Stimulated activated CD4-positive, alpha-beta T cell treated with anti-CD3 and anti-CD28 coated beads, Interleukin-1b, Interleukin-23, amount 100 ng/mL, for 4 hours (primary cell): ENCODE measurements at regions not wholly inside any gene's neighbourhood (a gene's known extent, or its start where the extent isn't known, plus 50 kb on each side); places are given as distances from the start of the nearest gene placed in this dataset.

Source experiments
- DNase-seq, 2 donors: peaks; one replicate each; pipeline ENCODE4 v3.0.0-alpha.2; 2020; ENCODE audit warnings: low read depth in 2 of 2

- DNase-seq, result no peak
These were observed 149.1 kb upstream of the ATP2B1 start for GRCh38 chr12:89857652-89858274.

DNA sequence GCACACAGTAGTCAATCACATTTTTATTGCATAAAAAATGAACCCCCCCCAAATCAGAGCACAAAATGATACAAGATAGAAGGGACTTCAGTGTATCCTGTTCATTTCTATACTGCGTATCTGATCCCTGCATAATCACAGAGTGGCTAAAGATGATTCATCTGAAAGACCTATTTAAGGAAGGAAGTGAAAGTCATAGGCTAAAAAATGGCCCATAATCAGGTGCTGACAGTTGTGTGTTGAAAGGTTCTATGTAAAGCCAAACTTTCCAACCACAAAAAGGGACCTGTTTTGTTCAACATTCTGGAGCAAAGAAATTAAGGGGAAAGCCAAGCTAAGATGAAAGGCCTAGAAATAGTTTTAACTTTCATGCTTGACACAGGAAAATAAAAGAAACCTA is 147.8 kb upstream of the ATP2B1 start:
- DNase-seq, result no peak

GRCh38 chr12:89848732-89849131 is 140.1 kb upstream of the ATP2B1 start:
- DNase-seq, result no peak

DNA sequence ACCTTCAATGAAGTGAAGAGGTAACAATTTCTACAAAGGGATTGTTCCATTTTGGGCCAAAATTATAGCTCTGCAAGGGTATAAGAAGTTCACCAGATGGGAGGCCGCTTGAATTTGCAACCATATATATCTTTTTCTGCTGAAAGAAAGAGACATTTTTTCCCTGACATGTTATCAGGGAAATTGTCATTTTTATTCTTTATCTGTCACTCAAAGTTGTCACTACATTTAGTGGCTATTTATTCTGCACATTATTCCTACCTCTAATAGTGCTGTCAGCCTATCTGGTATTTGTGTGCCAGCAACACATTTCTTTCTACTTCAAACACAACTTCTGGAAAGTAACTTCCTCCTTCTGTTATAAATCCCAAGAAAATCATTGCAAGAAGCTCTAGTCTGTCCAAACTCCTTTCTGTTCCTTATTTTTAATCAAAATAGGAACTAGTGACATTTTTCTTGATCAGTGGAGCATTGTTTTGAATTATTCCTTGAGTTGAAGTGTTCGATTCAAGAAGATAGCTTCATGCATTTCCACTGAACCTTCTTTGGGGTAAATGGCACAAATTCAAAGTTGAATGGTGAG is 137.9 kb upstream of the ATP2B1 start:
- no peak for DNase-seq

- no peak for DNase-seq
These were observed 137.1 kb upstream of the ATP2B1 start for GRCh38 chr12:89845767-89846166.

GRCh38 chr12:89845366-89845765 is 136.7 kb upstream of the ATP2B1 start:
- DNase-seq, result no peak

- no peak for DNase-seq
These were observed 135.9 kb upstream of the ATP2B1 start for GRCh38 chr12:89844539-89844938.

DNA sequence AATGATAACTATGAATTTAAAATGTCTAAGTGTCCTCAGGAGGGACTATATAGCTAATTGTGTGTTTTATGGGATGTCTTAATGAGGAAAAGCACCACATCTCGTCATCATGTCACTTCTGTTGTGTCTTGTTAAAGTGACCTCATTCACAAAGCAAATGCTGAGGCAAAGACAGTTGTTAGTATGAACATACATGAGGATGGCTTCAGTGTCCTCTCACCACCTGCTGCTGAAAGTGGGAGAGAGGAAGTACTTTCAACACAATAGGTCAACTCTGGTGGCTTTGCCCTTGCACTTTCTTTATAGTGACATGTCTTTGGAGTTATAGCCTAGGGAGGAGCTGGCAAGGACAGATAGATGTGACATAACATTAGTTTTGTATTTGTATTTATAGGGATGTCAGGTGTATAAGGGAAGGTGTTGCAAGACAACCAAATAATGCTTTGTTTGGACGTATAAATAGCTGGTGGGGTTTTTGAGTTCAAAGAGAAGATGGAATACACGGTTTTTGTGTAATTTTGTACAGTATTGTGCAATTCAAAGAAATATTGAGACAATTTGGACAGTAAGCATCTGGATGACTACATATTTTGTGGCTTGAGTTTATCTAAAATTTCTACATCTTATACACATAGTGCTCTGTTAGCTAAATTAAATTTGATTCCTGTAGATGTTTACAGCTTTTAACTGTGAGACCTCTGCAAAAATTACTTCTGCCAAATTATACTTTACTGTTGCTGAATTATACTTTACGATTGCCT is 131.7 kb upstream of the ATP2B1 start:
- DNase-seq, result no peak

GRCh38 chr12:89839444-89839843 is 130.8 kb upstream of the ATP2B1 start:
- no peak for DNase-seq

DNA sequence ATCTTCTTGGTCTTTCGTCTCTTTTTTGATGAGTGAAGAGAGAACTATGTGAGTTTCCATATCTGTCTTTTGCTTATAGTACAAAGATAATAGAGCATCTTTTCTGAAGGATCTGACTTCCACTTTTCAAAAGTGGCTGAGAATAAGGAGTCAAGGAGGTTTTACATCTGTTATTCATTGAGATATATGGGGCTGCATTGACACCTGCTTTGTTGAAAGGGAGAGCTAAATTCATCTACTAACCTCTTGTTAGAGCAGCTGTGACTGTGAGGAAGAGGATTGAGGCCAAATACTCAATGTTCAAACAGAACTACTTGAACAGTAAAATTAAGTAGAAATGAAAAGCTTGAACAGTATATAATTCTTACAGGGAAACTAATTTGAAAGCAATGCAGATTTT is 130.2 kb upstream of the ATP2B1 start:
- no peak for DNase-seq

DNA sequence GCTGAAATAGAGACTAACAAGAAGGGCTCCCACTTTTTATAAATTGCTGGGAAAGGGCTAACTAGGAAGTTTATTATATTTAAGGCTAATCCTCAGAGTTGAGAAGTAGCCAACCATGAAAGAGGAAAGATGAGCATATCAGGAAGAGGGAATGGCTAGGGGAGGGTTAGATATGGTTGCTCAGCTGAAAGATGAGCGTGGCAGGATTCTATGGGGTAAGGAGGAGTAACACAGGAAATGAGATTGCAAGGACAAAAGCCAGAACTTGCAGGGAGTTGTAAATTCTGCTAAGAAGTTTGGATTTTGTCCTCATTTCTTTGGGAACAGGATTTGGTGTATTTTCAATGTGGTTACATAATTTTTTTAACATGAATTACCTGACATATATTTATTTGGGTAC is 127.4 kb upstream of the ATP2B1 start:
- no peak for DNase-seq

- DNase-seq, result no peak
These were observed 126.0 kb upstream of the ATP2B1 start for GRCh38 chr12:89834676-89835075.

DNA sequence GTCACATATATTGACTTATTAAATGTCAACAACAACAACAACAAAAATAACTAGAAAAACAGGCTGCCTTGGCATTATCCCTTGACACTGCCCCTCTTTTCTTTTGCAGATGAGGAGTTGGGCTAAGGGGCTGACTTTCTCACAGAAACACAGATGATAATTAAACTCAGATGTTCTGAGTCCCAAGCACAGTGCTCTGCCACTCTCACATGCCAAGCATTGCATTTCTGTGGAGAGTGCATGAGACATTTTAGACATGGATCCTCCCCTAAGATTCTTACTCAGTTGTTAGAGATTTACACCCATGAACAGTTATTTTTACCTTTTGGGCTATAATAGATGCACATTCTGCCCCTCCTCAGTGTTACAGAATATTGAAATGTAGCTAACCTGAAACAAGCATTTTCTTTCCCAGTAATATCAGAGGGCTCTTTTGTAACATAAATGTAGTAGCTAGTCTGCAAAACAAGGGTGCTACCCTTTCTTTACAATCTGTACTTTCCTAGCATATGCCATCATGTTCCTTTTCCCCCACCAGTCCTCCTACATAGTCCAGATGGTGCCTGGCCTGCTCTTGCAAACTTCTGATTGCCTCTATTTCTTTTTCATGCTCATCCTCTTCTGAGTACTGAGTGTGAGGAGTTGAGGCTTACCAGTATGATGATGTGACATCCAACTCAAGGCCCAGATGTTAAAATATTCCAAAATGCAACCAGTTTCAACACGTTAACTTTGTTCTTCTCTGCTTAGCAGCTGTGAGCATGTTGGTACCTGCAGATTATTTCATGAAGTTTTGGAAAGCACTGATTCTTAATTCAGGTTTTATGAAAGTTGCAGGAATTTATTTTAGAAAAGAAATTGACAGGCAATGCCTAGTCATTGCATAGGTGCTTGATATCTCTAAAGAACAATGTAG is 125.0 kb upstream of the ATP2B1 start:
- no peak for DNase-seq

DNA sequence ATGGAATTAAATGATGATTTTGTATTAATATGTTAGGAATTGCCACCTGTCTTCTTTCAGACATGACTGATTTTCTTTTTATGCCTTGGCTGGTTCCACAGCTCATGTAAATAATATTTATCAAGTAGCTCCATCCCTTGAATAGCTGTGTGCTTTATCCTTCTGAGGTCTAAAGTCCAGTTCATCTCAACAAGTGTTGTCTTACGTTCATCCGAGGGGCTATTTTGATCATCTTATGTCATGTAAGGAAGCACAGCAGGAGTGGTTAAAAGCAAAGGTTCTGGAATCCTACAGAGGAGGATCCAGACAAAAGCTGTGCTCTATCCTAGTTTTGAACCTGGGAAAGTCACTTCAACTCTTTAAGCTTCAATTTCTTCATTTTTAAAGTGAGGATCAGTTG is 123.7 kb upstream of the ATP2B1 start:
- no peak for DNase-seq

DNA sequence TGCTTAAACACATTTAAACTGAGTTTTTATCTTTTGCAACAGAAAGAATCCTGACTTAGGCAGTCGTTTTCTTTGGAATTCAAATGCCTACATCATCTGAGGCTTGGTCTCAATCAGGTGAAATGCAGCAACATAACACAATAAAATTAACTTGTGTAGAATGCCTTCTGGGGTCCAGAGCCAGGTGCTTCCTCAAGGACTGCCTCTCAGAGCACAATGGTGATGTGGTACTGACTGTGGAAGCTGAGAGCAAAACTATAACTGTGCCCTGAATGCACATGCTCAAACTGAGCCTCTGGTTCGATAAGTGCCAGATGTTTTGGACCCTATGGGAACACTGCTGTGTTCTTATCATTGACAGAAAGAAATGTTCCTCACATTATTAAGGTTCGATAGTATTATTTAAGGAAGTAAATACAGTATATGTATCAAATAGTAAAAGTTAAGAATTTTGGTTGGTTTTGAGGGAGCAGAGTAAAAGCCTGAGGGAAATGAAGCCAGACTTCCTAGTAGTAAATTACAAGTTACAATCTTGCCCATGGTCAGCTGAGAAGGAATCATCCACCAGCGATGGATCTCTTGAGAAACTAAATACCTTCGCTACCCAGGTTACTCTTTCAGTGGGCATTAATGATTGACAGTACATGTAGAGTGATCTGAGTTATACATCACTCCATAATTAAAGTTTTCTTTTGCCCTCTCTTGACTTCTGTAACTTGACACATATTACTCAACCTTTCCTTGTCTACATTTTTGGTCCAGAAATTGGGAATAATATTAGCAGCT is 122.9 kb upstream of the ATP2B1 start:
- no peak for DNase-seq

DNA sequence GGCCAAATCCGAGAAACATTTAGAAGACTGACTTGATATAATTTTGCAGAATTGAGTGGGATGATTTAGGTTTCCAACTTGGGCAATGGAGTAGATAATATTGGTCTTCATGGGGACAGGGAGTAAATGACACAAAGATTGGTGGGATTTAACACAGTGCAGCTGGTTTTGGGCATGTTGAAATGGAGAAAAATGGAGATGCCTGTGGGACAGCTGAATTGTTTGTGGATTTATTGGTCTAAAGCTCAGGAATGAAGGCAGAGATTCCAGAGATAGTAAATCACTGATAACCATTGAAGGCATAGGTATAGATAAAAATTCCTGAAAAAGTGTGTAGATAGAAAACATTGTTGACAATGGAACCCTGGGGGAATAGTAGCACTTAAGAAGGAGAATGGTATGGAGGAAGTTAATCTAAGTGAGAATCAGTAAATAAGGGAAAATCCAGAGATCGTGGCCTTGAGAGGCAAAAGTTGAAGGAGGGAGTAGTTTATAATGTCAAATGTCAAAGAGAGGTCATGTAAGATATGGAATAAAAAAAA is 120.9 kb upstream of the ATP2B1 start:
- no peak for DNase-seq

DNA sequence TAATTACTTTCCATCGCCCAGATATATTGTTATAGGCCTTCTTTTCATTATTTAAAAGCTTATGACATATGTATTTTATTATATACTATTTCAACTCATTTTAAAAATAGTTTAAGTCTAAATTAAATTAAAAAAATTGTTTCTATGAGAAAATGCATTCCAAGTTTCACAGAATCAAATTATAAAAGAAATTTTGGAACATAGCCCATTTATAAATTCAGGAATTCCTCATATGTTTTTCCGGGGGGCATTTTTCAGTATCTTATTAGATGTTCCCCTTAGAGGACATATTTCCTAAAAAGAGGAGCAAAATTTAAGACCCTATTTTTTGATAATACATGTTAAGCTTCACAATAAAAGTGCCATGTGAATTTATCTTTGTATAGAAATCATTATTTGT is 119.9 kb upstream of the ATP2B1 start:
- DNase-seq, result no peak

- no peak for DNase-seq
These were observed 119.0 kb upstream of the ATP2B1 start for GRCh38 chr12:89827592-89827991.

- no peak for DNase-seq
These were observed 117.8 kb upstream of the ATP2B1 start for GRCh38 chr12:89826468-89826867.

DNA sequence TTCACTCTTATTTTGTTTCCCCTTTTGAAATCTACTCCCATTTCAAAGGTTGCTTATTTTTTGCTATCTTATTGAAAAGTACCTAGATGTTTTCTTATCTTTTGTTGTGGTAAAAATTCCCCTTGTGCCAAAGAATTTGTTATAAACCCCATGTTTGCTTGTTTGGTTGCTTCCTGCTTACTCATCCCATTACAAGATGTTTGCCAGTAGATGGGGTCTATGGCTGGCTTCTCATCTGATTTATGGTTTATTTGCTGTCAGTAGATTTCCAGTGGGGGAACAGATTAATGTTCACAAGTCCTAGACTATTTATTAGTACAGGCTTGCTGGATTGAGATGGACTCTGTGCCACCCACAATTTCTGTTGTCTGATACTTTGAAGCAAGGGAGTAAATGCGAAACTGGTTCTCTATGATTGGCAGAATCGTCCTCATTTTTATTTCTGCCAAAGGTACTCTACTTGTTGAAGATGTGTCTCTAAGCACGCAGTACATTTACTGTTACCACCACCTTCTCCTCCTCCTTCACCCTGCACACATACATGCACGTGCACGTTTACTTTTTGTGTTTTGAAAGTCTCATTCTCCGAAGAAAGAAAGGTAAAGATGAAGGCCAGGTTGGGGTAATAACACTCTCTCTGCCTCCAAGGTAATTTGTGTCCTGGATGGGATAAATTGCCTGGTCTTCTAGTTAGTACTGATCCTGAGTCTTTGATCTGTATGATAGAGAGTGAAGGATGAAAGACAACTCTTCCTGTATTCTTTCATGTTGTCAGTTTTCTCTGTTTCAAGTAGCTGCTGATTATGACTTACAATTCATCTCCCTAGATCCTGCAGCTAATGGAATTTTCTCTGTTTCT is 117.2 kb upstream of the ATP2B1 start:
- DNase-seq, result no peak
